ENCODE measurements at regions not wholly inside any gene's neighbourhood (a gene's known extent, or its start where the extent isn't known, plus 50 kb on each side); places are given as distances from the start of the nearest gene placed in this dataset.
A peak's percentile ranks its signal among the peaks of the same experiment; 100 is the strongest.

- DNase-seq, result no peak
Observed at GRCh38 chr13:73737214-73737613, 397.0 kb downstream of the KLF12 start.

DNA sequence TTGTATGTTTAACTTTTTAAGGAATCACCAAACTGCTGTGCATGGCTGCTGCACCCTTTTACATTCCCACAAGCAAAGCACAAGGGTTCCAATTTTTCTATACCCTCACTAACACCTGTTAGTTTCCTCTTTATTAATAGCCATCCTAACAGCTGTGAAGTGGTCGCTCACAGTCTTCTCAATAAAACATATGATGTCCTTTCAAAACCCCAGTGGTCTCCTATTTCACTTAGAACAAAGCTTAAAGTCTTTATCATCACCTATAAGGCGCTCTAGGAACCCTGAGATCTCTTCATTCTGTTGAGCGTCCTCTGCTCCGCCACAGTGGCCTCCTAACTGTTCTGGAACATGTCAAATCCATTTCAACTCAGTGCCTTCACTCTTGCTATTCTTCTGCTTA lies 400.5 kb downstream of the KLF12 start:
- DNase-seq, result no peak

- no peak for DNase-seq
Observed at GRCh38 chr13:73732350-73732749, 401.9 kb downstream of the KLF12 start.

GRCh38 chr13:73731564-73731963 lies 402.6 kb downstream of the KLF12 start:
- DNase-seq, result no peak

DNA sequence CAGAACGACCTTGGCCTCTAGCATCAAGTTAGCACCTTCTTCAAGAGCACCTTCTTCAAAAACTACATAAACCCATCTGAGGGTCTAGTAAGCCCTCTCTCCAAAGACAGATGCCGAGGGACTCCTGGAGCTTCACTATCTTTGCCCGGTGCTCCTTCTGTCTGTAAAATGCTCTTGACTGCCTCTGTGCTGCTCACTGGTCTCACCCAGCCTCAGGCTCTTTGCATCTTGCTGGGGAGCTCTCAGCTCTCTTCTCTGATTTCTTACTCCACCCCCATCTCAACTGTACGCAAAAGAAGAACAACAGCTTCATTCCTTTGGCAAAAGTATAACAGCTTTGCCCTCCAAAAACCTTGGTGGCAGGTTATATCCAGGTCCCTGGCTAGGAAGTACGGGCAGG lies 404.2 kb downstream of the KLF12 start:
- DNase-seq, result no peak

DNA sequence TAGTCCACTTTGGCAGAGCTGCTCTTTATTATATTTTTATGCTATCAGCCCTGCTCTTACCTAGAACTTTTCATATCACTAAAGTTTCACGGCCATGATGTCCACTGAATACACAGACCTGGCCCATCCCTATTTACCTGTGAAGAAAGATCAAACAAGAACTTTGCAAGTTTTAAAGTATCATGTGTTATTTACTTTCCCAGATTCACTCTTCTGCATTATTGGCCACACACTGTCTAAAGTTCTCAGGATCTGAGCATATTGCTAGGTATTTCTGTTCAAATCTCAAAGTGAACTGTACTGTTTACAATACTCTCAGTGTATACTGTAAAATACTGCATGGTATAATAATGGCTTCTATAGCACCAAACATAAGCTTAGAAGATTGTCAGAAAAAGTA lies 405.2 kb downstream of the KLF12 start:
- DNase-seq, result no peak

GRCh38 chr13:73722120-73722519 lies 412.1 kb downstream of the KLF12 start:
- no peak for DNase-seq

DNA sequence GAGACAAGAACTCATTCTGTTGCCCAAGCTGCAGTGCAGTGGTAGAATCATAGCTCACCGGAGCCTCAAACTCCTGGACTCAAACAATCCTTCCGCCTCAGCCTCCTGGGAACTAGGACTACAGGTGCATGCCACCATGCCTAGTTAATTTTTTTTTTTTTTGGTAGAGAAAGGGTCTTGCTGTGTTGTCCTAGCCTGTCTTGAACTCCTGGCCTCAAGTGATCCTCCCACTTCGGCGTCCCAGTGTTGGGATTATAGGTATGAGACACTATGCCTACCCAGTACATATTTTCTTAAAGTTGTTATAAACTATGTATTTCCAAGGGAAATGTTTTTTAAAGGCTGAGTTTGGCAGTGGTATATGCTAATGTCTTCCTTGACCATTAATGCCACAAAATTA lies 412.6 kb downstream of the KLF12 start:
- DNase-seq, result no peak

GRCh38 chr13:73720216-73720840 lies 413.9 kb downstream of the KLF12 start:
- no peak for DNase-seq

DNA sequence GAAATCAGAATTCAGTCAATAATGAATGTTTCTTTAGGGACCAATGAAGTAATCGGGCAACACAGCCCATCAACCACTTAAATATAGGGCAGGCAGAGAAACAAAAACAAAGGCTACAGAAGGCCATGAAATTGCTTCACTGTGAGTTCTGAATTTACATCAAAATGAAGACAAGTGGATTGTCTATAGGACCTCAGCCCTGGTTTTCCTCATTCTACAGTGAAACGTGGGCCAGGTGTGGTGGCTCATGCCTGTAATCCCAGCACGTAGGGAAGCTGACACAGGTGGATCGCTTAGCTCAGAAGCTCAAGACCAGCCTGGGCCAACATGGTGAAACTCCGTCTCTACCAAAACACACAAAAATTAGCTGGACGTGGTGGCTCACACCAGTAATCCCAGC lies 416.0 kb downstream of the KLF12 start:
- DNase-seq, result no peak

DNA sequence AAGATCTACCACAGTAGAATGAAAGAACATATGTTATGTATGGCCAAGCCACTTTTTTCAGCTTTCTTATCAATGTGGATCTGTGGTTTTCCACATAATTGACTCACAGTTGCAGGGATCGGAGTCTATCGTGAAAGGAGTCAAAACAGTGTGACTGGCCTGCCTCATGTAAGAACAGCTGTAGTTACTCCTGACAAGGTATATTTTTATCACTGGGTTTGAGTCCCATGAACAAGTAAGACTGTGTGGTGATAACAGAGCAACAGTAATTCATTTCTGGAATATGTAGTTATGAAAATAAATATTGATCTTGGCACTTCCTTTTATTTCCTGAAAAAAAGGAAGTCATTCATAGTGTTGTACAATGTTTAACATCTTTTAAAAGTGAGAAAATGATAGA lies 416.6 kb downstream of the KLF12 start:
- no peak for DNase-seq

DNA sequence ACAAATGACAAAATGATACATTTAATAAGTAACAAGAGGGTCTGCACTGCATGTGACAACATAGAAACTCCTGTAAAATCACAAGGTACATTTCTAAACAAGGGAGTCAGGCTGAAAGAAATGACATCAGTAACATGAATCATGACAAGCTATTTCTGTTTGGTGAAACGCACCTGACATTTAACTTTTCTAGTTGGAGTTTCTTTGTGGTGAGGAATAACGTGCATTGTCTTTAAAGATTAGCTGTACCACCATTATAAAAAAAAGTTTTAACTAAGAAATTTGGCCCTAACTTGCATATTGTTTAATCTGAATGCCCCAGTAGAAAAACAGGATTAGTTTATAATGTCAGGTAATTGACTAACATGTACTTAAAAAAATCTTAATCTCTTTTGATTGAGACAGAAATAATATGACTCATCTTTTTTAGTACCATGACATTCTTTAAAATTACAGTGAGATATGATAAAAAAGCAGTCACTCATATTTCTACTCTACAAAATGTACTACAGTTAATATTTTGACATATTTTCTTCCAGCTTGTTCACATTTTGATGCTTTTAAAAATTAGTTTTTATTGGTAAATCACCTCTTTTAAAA lies 418.2 kb downstream of the KLF12 start:
- no peak for DNase-seq

GRCh38 chr13:73715114-73715910 lies 418.9 kb downstream of the KLF12 start:
- peak; percentile 50 for DNase-seq

DNA sequence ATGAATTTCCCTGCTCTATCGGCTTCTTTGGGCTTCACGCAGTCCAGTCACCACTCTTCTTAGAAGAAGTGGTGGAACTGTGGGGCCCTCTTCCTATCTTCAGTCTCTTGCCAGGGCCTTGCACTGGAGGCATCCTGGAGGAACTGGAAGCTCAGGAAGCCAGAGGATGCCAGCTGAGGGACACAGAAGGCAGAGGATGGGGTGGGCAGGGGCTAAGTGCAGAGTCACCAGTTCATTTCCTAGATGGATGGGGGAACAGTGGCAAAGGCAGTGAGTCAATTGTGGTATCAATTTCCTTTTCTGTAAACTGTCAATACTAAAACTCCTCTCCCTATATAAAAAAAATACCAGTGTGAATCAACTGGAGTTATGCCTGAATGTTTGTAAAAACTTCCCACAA lies 419.7 kb downstream of the KLF12 start:
- no peak for DNase-seq

DNA sequence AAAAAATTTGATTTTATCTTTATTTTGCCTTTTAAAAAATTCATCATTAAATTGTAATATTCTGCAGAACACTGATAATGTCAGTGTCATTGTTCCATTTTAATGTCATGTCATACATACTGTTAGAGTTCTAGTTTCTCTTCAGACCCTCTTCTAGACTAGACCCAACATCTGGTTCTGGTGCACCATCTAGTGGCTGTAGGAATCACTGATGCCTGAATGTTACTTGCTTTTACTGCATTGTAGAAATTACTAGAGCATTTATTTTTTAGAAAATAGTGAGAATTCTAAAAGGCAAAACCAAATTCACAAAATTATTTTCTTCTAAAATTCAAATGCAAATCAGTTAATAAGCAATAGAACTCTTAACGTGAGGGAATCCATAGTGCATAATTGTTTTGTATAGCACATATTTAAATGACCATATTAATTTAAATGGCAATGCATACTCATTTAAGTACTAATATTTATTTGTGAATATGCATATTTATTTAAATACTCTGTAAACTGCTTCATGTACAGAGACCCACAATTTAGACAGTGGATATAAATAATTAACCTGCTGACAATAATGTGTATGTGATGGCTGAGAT lies 425.7 kb downstream of the KLF12 start:
- DNase-seq, result peak; percentile 42

DNA sequence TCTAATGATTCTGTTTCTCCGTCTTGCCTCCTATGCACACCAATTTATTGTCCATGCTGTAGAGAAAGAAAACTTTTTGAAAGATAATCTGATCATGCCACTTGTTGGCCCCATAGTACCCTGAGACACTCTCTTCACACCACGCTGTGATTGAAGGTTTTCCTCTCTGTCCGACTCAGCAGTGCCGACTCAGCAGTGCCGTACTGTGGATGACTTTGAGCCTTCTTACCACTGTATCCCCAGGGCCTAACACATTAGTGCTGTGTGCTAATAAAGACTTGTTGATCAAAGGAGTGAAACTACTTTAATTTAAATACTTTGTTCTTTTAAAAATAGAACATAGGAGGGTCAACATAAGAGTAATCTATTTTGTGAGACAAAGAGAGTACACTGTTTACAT lies 429.6 kb downstream of the KLF12 start:
- DNase-seq, result no peak

- no peak for DNase-seq
Observed at GRCh38 chr13:73703606-73704005, 430.6 kb downstream of the KLF12 start.

GRCh38 chr13:73702419-73703071 lies 431.7 kb downstream of the KLF12 start:
- peak; percentile 13 for DNase-seq

DNA sequence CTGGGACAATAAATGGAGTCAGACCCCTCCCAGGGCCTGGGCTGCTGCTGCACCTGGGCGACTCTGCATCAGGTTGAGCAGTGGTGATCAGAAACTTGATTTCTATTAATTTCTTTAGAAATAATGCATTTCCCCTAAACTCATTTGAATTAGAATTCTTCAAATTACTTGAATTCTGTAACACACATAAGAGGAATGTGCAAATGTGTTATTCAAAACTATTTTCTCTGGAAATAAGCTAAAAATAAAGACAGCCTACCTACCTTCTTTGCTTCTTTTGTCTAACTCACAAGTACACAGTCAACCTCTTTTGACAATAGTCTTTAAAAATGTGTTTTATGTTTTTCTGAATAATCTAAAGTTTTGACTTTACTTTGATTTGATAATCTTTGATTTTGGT lies 433.0 kb downstream of the KLF12 start:
- DNase-seq, result no peak

DNA sequence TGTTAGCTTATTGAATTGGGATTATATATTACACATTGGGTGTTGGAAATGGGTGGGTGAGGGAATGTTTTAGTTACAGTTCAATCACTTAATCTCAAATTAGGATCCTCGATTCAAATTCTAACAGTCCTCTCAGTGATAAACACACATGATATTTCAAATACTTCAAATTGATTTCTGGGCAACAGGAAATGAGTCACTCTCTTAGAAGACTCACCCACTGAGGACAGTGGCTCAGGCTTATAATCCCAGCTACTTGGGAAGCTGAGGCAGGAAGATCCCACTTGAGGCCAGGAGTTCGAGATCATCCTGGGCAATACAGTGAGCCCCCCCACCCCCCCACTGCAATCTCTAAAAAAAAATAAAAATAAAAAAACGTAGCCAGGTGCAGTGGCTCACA lies 435.3 kb downstream of the KLF12 start:
- DNase-seq, result no peak

DNA sequence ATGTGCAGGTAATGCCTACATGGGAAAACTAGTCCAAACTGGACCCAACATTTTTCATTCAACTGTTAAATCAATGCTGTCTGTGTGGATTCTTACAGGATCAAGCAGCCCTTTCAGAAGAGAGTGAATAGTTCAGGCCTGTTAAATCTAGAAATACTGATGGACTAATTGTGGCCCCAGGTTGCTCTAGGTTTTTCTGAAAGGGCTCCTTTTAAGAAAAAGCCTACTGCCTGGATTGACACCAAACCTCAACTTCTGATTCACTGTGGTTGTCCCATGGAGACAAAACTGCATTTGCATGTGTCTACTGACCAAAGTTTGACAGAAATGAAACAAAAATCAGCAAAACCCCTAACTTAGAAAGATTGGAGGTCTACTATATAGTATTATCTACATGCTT lies 437.0 kb downstream of the KLF12 start:
- no peak for DNase-seq

DNA sequence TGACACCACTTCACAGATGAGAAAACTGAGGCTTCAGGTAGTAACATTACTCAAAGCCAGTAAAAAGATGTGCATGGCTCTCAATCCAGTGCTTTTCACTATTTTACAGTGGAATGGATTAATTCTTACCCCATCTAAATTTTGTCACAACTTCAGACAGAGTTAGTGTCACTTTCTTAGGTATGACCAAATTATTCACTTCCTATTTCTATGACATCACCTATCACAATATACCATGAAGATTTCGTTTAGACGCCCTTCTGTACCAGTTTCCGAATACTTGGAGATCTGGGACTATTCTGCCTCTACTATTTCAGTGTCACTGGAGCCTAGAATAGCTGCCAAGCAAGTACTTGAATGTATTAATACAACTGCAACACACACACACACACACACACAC lies 437.5 kb downstream of the KLF12 start:
- no peak for DNase-seq

GRCh38 chr13:73696271-73696670 lies 437.9 kb downstream of the KLF12 start:
- DNase-seq, result no peak
